ENCODE measurements at regions not wholly inside any gene's neighbourhood (a gene's known extent, or its start where the extent isn't known, plus 50 kb on each side); places are given as distances from the start of the nearest gene placed in this dataset.

- no peak for DNase-seq
Measured at GRCh38 chr1:222243902-222244301, 304.0 kb downstream of the HHIPL2 start.

- DNase-seq = no peak
Measured at GRCh38 chr1:222242492-222242891, 305.4 kb downstream of the HHIPL2 start.

GRCh38 chr1:222241410-222241809, 306.5 kb downstream of the HHIPL2 start:
- no peak for DNase-seq

GRCh38 chr1:222240536-222241181, 307.2 kb downstream of the HHIPL2 start:
- no peak for DNase-seq

- DNase-seq = no peak
Measured at GRCh38 chr1:222239130-222239529, 308.8 kb downstream of the HHIPL2 start.

GRCh38 chr1:222234351-222234750, 313.6 kb downstream of the HHIPL2 start:
- DNase-seq = no peak

- DNase-seq = no peak
Measured at GRCh38 chr1:222233444-222234158, 314.3 kb downstream of the HHIPL2 start.

GRCh38 chr1:222232842-222233241, 315.1 kb downstream of the HHIPL2 start:
- no peak for DNase-seq

GRCh38 chr1:222229672-222230312, 318.1 kb downstream of the HHIPL2 start:
- DNase-seq = no peak

- no peak for DNase-seq
Measured at GRCh38 chr1:222225316-222225691, 322.6 kb downstream of the HHIPL2 start.

GRCh38 chr1:222224636-222225315, 323.1 kb downstream of the HHIPL2 start:
- no peak for DNase-seq

- no peak for DNase-seq
Measured at GRCh38 chr1:222224156-222224555, 323.7 kb downstream of the HHIPL2 start.

- no peak for DNase-seq
Measured at GRCh38 chr1:222223010-222223409, 324.9 kb downstream of the HHIPL2 start.

GRCh38 chr1:222216255-222216754, 331.6 kb downstream of the HHIPL2 start:
- no peak for DNase-seq

GRCh38 chr1:222210776-222211175, 337.1 kb downstream of the HHIPL2 start:
- no peak for DNase-seq

- no peak for DNase-seq
Measured at GRCh38 chr1:222204475-222204874, 343.4 kb downstream of the HHIPL2 start.

GRCh38 chr1:222202831-222203230, 345.1 kb downstream of the HHIPL2 start:
- no peak for DNase-seq

GRCh38 chr1:222196736-222197135, 351.2 kb downstream of the HHIPL2 start:
- DNase-seq = no peak

GRCh38 chr1:222196288-222196687, 351.6 kb downstream of the HHIPL2 start:
- DNase-seq = no peak

- DNase-seq = no peak
Measured at GRCh38 chr1:222195857-222196256, 352.0 kb downstream of the HHIPL2 start.

- DNase-seq = no peak
Measured at GRCh38 chr1:222189218-222189617, 358.7 kb downstream of the HHIPL2 start.

Measured in nucleus accumbens (tissue), 56 donors.